Medulla oblongata (tissue), 1 donor: ENCODE measurements at regions not wholly inside any gene's neighbourhood (a gene's known extent, or its start where the extent isn't known, plus 50 kb on each side); places are given as distances from the start of the nearest gene placed in this dataset.
"Not testable (repeated sequence)": the region's sequence is repeated elsewhere in the genome, so short reads cannot be mapped to it uniquely, and the experiment has no call there.

Experiments used
- DNase-seq: peaks from one replicate; pipeline ENCODE4 v3.0.0-alpha.2; 2015; ENCODE audit errors: extremely low spot score

DNA sequence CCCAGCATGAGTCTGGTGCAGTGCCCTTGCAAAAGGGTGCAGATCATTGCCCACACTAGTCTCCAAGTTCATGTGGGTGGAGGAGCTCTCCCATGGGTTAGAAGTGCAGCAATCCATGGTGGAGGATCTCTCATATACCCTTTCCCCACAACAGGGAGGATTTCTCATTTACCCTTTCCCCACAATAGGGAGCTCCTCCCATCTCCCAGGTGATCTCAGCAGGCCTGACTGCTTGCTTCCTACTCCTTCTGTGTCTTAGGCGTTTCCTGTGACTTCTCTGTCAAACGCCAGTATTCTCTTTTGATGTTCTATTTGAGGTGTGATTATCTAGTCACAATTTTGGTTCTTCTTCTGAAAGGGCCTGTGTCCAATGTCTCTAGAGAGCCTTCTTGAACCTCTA lies 133.8 kb upstream of the RFX3 start:
- no peak for DNase-seq

DNA sequence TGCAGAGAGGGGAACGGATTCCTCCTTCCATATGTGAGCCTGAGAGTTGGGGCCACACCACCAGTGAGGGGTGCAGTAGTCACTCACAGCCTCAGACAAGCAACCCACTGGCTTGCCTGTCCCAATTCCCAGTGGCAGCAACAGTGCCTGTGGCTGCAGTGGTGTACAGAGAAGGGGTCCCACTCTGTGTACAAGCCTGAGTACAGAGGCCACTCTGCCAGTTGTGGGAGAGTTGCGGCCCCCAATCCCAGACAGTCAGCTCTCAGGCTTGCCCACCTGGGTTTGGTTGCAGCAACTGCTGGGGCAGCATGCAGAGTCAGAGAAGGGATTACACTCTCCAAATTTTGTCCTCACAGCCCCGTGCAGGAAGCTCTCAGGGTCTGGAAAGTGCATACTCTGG lies 133.2 kb upstream of the RFX3 start:
- no peak for DNase-seq

DNA sequence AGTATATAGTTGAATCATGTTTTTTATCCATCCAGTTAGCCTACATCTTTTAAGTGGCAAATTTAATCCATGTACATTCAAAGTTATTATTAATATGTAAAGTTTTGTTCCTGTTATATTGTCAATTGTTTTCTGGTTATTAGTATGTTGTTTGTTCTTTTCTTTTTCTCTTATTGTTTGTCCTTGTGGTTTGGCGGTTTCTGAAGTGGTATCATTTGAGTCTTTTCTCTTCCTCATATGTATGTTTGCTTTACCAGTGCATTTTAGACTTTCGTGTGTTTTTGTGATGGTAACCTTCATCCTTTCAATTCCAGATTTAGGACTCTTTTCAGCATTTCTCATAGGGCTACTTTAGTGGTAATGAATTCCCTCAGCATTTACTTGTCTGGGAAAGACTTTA lies 130.4 kb upstream of the RFX3 start:
- no peak for DNase-seq

DNA sequence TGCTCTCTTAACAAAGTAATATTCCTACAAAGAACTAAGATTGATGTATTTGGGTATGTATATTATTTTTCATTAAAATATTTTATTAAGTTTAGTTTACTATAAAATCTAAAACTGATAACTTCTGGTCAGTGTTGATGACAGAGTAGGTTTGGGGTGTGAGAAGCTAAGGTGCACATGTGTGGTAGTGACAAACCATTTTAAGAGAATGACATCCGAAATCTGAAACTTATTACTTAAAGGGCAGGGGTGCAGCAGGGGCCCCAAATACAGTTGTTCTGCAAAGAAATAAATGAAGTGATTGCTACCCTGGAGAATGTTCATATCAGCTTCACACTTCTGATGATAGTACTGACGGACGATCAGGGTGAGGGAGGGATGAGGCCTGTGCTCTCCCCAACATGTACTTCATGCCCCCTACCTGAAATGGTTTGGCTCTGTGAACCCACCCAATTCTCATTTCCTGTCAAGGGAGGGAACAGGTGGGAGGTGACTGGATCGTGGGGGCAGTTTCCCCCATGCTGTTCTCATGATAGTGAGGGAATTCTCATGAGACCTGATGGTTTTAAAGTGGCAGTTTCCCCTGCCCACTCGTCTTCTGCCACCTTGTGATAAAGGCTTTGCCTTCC lies 125.3 kb upstream of the RFX3 start:
- DNase-seq: no peak

DNA sequence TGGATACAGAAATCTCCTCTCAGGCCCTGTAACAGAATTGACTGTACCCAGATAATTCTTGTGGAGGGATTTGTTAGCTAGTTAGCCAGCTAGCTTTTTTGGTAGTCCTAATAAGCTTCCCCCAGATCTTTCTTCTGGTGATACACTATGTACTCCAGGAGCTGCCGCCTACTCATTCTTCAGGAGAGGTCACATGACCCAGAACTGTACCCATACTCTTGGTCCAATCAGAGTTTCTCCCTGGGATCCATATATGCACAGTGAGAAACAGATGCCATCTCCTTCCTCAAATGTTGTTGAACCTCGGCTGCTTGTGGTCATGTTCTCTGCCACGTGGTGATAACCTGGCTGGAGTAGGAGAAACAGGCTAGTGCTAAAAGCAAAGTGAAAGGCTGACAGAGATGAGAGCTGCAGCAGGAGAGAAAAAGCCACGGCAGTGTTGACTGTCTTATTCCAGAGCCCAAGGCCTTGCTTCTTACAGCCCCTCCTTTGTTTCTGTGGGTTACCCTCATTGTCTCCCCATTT lies 123.0 kb upstream of the RFX3 start:
- DNase-seq: no peak

DNA sequence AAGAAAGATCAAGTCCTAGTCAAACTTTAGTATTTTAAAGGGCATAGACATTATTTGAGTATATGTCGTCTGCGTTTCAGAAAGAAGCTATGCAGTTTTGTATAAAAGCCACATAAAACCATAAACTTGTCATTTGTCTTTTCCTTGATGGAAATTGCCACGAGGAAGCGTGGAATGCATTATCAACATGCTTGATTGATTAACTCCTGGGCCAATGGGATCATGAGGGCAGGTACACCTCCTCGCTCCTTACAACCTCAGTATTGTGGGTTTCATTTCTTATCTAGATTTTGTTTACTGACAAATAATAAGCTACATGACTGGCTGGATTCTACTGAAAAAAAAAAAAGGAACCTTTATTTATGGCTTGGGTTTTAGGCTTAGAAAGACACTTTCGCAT lies 122.5 kb upstream of the RFX3 start:
- DNase-seq: no peak

DNA sequence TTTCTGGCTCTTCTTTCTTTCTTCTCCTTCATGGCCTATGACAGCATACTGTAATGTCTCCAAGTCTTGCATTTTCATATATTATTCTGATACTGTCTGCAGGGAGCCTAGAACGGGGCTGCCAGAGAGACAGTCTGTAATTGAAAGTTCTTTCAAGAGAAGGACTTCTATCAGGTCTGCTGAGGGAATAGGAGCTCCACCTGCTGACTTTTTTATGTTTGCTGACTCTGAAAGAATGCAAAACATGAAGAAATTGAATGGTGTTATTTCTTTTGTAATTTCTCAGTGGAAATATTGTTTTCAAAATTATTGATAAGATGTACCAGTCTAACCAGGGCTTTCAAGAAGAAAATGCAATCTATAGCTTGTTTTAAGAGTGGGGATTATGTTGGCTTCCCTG lies 121.9 kb upstream of the RFX3 start:
- peak; percentile 25 for DNase-seq

DNA sequence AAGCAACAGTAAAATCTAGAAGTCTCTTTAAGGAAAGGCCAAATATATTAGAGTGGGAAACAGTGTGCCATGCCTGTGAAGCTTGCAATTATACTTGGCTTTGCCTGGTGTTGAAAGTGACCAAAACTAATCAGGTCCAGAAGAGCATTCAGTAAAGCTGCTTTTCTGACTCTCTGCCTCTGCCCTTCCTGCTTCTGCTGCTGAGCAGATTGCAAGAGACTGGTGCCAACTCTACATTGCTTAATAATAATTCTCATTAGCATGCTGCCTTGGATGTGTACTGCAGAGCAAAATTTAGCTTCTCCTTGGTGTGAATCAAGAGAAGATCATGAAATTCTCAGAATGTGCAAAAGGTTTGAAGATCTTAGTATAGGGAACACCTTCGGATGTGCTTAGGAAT lies 120.4 kb upstream of the RFX3 start:
- DNase-seq: peak; percentile 33

DNA sequence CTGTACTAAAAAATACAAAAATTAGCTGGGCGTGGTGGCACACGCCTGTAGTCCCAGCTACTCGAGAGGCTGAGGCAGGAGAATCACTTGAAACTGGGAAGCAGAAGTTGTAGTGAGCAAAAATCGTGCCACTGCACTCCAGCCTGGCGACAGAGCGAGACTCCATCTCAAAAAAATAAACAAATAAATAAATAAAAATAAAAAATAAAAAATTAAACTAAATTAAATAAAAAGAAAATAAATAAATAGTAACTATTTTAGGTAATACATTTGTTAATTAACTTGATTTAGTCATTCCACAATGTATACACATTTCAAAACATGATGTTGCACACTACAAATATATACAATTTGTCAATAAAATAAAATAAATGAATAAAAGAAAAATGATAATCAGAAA lies 116.3 kb upstream of the RFX3 start:
- DNase-seq: not testable (repeated sequence)

DNA sequence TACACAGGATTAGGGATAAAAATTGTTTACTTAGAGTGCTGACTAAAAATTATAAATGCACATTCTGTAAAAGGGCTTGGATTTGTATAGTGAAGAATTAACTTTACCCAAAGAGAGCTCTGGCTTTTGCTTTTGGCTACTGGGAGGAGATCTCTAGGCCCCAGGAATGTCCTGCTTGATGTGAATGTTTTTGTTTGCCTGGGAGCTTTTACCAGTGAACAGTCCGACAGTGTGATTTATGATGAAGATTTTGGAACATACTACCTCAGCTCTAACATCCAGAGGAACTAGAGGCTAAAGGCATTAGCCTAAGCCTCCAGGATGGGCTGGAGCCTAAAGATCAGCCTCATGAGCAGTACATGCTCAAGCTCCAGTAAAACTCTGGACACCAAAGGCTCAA lies 103.7 kb upstream of the RFX3 start:
- peak; percentile 38 for DNase-seq

DNA sequence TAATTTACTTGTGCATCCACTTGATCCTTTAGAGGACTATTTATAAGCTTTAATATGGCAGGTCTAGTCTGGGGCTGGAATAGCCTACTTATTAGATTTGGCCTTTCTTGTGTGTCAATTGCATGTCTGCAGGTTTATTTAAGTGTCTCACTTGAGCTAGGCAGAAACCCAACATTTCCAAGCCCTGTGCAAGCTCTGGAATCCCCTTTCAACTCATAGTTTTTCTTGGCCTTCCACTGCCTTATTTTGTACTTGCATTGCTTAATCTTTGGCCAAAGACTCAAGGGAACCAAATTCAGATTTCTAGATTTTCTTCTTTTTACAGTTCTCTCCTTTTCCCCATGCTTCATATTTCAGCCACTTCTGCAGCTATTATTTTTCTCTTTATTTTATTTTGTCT lies 102.4 kb upstream of the RFX3 start:
- no peak for DNase-seq

DNA sequence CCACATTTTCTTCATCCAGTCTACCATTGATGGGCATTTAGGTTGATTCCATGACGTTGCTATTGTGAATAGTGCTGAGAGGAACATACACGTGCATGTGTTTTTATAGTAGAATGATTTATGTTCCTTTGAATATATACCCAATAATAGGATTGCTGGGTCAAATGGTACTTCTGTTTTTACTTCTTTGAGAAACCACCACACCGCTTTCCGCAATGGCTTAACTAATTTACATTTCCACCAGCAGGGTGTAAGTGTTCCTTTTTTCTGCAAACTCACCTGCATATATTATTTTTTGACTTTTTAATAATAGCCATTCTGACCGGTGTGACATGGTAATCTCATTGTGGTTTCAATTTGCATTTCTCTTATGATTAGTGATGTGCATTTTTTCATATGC lies 82.2 kb upstream of the RFX3 start:
- DNase-seq: no peak

DNA sequence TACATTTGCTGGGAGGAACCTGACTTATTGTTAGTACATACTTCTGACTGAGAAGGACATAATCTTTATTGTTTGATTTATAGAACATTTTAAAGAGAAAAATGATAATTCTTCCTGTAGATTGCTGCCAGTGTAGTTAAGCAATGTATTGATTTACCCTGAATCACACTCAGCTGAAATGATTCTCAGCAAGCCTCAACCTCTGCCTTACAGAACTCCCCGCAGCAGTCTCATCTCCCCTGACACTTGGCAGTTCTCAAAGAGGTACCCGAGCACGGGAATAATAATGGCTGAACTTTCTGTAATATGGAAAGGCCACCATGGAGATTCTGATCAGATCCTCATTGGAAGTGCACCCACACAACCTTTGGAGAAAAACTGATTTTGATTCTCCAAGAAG lies 74.9 kb upstream of the RFX3 start:
- DNase-seq: no peak

DNA sequence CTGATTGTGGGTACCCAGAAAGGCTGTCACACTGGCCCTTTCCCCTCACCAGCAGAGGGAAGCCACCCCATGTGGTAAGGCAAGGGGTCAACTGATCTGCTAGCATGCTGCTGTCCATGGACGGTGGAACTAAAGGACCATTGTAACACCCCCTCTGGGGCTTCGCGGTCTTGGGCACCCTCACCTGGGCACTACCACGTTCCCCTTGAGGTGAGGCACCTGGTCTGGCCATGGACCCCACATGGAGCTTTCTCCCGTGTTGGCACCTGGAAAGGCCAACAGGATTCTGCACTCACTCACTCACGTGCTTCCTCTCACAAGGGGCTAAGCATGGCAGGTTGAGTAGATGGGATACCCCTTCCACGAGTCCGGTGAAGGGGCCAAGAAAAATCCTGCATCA lies 72.0 kb upstream of the RFX3 start:
- DNase-seq: no peak

DNA sequence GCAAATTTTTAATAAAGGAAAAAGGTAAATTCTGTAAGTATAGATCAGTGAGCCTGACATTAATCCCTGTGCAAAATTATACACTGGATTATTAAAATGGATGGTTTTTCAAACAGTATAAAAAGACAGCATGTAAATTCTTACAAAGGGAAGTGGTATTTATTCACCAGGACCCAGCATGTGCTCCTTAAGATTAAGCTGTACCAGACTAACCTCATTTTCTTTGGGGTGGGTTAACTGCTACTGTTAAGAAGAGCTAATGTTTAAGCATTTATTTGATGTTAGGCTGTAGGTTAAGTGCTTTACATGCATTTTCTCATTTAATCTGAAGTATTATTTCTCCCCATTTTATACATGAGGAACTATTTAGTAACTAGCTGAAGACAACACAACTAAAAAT lies 60.3 kb upstream of the RFX3 start:
- DNase-seq: no peak

DNA sequence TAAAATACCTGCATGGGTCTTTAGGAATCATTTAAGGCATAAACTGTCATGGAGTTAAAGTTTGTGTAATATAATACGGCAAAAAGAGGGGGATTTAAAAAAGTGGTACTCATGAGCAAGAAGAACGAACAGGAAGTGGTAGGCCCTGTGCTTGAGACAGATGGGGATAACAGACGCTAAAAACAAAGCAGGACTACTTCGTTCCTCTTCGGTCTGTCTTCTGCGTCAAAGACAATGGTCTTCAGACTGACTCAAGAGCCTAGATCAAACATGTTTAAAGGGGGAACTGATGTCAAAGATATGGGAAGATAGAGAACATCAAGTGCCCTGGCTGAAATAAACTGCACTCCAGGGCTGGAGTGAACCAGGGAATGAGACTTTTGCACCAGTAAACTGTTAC lies 59.8 kb upstream of the RFX3 start:
- peak; percentile 49 for DNase-seq

DNA sequence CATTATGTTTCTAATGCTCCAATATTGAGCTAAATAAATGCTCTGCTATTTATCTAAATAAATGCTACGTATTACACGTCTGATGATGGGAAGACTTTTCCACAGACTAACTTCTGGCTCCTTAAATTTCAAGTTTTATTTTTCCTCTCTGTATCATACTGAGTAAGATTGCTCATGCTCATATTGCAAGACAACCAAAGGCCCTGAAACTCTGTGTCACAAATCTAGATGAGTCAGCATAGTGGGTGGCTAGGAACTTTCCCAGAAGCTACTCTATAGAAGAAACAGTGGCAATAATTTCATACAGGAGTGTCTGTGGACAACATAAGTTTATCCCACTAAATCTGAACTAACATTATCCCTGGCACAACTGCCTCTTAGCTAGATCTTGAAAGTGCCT lies 53.0 kb upstream of the RFX3 start:
- no peak for DNase-seq

DNA sequence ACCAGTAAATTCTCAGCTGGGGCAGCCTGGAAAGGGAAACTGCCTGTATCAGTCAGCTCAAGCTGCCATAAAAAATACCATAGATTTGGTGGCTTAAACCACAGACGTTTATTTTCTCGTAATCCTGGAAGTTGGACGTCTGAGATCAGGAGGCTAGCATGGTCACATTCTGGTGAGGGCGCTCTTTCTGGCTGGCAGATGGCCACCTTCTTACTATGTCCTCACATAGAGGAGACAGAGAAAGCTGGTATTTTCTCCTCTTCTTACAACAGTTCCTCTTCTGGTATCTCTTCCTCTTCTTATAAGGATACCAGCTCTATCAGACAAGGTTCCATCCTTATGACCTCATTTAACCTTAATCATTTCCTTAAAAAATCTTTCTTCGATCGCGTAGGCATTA lies 50.5 kb upstream of the RFX3 start:
- peak; percentile 70 for DNase-seq

DNA sequence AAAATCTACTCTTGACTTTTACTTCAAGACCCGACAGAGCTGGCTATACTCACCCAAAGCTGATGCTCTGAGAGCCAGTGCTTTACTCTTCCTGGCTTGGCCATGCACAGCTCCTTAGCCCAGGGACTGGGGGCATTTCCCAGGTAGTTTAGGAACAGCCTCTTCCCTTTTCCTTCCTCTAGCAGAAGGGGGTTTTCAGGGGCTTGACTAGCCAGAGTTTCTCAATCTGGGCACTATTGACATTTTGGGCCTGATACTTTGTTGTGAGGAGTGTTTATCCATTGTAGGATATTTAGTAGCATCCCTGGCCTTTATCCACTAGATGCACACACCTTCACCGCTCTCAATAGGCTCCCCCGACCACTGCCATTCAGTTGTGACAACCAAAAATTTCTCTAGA lies 50.0 kb upstream of the RFX3 start:
- no peak for DNase-seq
